Endothelial cell of umbilical vein (primary cell): ENCODE measurements at regions not wholly inside any gene's neighbourhood (a gene's known extent, or its start where the extent isn't known, plus 50 kb on each side); places are given as distances from the start of the nearest gene placed in this dataset.

Experiments used
- BruUV-seq: library from RNA; stranded (reverse); fragments of 400-500 nt; replicated peaks from 2 replicates; lab custom pipeline; 2021; lab: Mats Ljungman, UMichigan
- CTCF ChIA-PET: fragments of 300-600, 350-600 bp; sonication (Branson Sonifier 250); formaldehyde crosslinking; loops from one replicate; lab custom pipeline; 2021; ENCODE audit warnings: antibody characterized with exemption, inconsistent platforms; lab: Charles Lee
- POLR2A ChIA-PET: fragments of 300-600, 350-600 bp; sonication (Branson Sonifier 250); formaldehyde crosslinking; loops from one replicate; lab custom pipeline; 2021; ENCODE audit warnings: antibody characterized with exemption, inconsistent platforms; lab: Charles Lee
- DNase-seq: peaks from one replicate; pipeline ENCODE4 v3.0.0-alpha.2; 2011; ENCODE audit warnings: low read depth, low spot score
- FAIRE-seq: peaks from 2 replicates; lab custom pipeline; 2011; peaks lifted over from hg19 to GRCh38; lab: Jason Lieb, UNC
- H2AFZ ChIP-seq: 2 replicates; pipeline ENCODE4 v1.6.0; 2012; ENCODE audit warnings: low read depth, low read length, control low read depth, inconsistent platforms
- H3K27ac ChIP-seq: 2 replicates; pipeline ENCODE4 v1.5.1; 2011; ENCODE audit warnings: low read depth, mild to moderate bottlenecking, control low read depth, low read length, moderate library complexity; ENCODE audit not compliant: insufficient read depth
- H3K27me3 ChIP-seq, 2 experiments: 2 replicates each; pipeline versions ENCODE4 v1.6.0 to v1.6.1; 2011; ENCODE audit warnings: low read length in 2 of 2, mixed read lengths in 1 of 2; ENCODE audit not compliant: control insufficient read depth in 2 of 2, insufficient read depth in 2 of 2
- H3K36me3 ChIP-seq, 2 experiments: 2 replicates in 1 of 2; 3 replicates in 1 of 2; pipeline ENCODE4 v1.5.1; 2011; ENCODE audit warnings: low read length in 2 of 2, mild to moderate bottlenecking in 1 of 2, moderate library complexity in 1 of 2; ENCODE audit not compliant: control insufficient read depth in 2 of 2, insufficient read depth in 2 of 2; ENCODE audit errors: extremely low read depth in 1 of 2
- H3K4me1 ChIP-seq: 3 replicates; pipeline ENCODE4 v1.5.1; 2011; ENCODE audit warnings: mild to moderate bottlenecking, low read length; ENCODE audit not compliant: control insufficient read depth, insufficient read depth; ENCODE audit errors: extremely low read depth
- H3K4me2 ChIP-seq: 2 replicates; pipeline ENCODE4 v1.6.1; 2011; ENCODE audit warnings: low read length, control low read depth, mixed read lengths; ENCODE audit not compliant: insufficient read depth
- H3K4me3 ChIP-seq, 3 experiments: fragments of 200-600 bp in 1 of 3; sonication (generic), shearing (Covaris generic) in 1 of 3; replicated peaks in 1 of 3; 2 replicates each; pipeline ENCODE4 v1.5.1; 2011 to 2016; ENCODE audit warnings: control low read depth in 3 of 3, low read length in 3 of 3, mild to moderate bottlenecking in 2 of 3, inconsistent platforms in 1 of 3, low read depth in 1 of 3, moderate library complexity in 1 of 3; ENCODE audit not compliant: insufficient read depth in 1 of 3
- H3K79me2 ChIP-seq: 2 replicates; pipeline ENCODE4 v1.6.0; 2012; ENCODE audit warnings: low read length, inconsistent platforms; ENCODE audit not compliant: control insufficient read depth, insufficient read depth
- H3K9ac ChIP-seq: replicated peaks from 2 replicates; pipeline ENCODE3; 2011; ENCODE audit warnings: low read length, control low read depth; ENCODE audit not compliant: insufficient read depth; ENCODE audit errors: extremely low read depth
- H3K9me1 ChIP-seq: replicated peaks from 3 replicates; pipeline ENCODE4 v1.6.0; 2011; ENCODE audit warnings: mild to moderate bottlenecking, low read length; ENCODE audit not compliant: control insufficient read depth, insufficient read depth; ENCODE audit errors: extremely low read depth
- H3K9me3 ChIP-seq: replicated peaks from 2 replicates; pipeline ENCODE4 v1.5.1; 2012; ENCODE audit warnings: low read length, inconsistent platforms; ENCODE audit not compliant: control insufficient read depth, insufficient read depth
- H4K20me1 ChIP-seq: replicated peaks from 2 replicates; pipeline ENCODE3; 2011; ENCODE audit warnings: mild to moderate bottlenecking, low read length; ENCODE audit not compliant: control insufficient read depth, insufficient read depth; ENCODE audit errors: extremely low read depth
- EZH2 ChIP-seq: IDR thresholded peaks from 2 replicates; pipeline ENCODE4 v1.6.1; 2012; ENCODE audit warnings: borderline replicate concordance, low read depth, mild to moderate bottlenecking, moderate library complexity, low read length, inconsistent platforms; ENCODE audit not compliant: severe bottlenecking
- FOS ChIP-seq: IDR thresholded peaks from 2 replicates; pipeline ENCODE4 v1.6.1; 2011; ENCODE audit warnings: mild to moderate bottlenecking, low read length, moderate library complexity, borderline replicate concordance; ENCODE audit not compliant: insufficient read depth
- GATA2 ChIP-seq: IDR thresholded peaks from 2 replicates; pipeline ENCODE4 v1.7.0; 2011; ENCODE audit warnings: low read depth, mild to moderate bottlenecking, moderate library complexity, mixed read lengths, low read length; ENCODE audit not compliant: insufficient read length, insufficient read depth
- JUN ChIP-seq: IDR thresholded peaks from 2 replicates; pipeline ENCODE4 v1.6.1; 2011; ENCODE audit warnings: borderline replicate concordance, low read depth; ENCODE audit not compliant: insufficient read length, insufficient read depth
- MYC ChIP-seq: IDR thresholded peaks from one replicate; pipeline ENCODE4 v1.6.1; 2011; ENCODE audit warnings: mild to moderate bottlenecking, low read depth, low read length
- POLR2A ChIP-seq: IDR thresholded peaks from 2 replicates; pipeline ENCODE4 v1.6.1; 2012; ENCODE audit warnings: low read depth, mild to moderate bottlenecking, control low read depth, low read length
- POLR2AphosphoS5 ChIP-seq: IDR thresholded peaks from 2 replicates; pipeline ENCODE4 v1.6.1; 2012; ENCODE audit warnings: low read depth, mild to moderate bottlenecking, control low read depth, low read length, moderate library complexity; ENCODE audit not compliant: insufficient read depth
- dilution Hi-C: fragments of 300-500 bp; cut with MboI; formaldehyde crosslinking; loops from one replicate; pipeline ENCODE4 v1.15.0; 2019; ENCODE audit warnings: low sequenced_read_pairs; ENCODE audit not compliant: extremely low pct_ligation_motif_present
- intact Hi-C: fragments of 100-400 bp; cut with micrococcal nuclease; formaldehyde crosslinking; loops from one replicate; pipeline ENCODE4 v1.10.0; 2022
- TF ChIP-seq, protein P1 (sequence below), 2 donors: IDR thresholded peaks; 1 replicate in 1 of 2; 2 replicates in 1 of 2; pipeline ENCODE4 v1.5.1; 2011; ENCODE audit warnings: low read length in 2 of 2, mild to moderate bottlenecking in 2 of 2, moderate library complexity in 2 of 2, control low read depth in 1 of 2, inconsistent platforms in 1 of 2, low read depth in 1 of 2; ENCODE audit not compliant: insufficient read depth in 1 of 2; ENCODE audit errors: extremely low read depth in 1 of 2
- TF ChIP-seq, protein P2 (sequence below): IDR thresholded peaks from 2 replicates; pipeline ENCODE4 v1.6.1; 2011; ENCODE audit not compliant: insufficient read depth, insufficient read length

DNA sequence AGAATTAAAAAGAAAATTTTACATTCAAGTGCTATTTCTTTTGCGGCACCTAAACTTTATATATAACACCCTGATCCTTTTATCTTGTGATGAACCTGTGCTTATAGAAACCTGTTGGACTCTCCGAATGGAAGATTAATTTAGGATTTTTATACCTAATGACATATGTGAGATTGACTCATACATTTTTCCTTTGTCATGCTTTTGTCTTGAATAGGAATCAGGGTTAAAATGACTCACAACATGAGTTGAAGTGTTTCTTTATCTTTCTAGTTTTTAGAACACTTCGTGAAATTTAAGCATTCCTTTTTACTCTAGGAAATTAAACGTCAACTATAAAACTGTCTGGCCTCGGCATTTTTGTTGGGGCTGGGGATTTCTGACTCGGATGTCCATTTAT is 378.9 kb downstream of the PCDH20 start:
- Histone ChIP-seq H3K4me3 (no peak overlapping the region), H4K20me1 (no peaks in the 10 kb centered on the region), H3K4me2 (no peak overlapping the region), H3K9ac (no peak overlapping the region), H3K9me3 (no peaks in the 10 kb centered on the region), H2AFZ (no peak overlapping the region), H3K9me1 (no peaks in the 10 kb centered on the region), H3K79me2 (no peaks in the 10 kb centered on the region), H3K27ac (no peak overlapping the region), H3K36me3 (no peaks in the 10 kb centered on the region), H3K27me3 (no peaks in the 10 kb centered on the region), H3K4me1 (no peaks in the 10 kb centered on the region)
- TF ChIP-seq MYC (no peak), JUN (no peak), POLR2AphosphoS5 (no peak), FOS (no peak), POLR2A (no peak), EZH2 (no peak), GATA2 (no peak)
- TF ChIP-seq, protein P1, sequence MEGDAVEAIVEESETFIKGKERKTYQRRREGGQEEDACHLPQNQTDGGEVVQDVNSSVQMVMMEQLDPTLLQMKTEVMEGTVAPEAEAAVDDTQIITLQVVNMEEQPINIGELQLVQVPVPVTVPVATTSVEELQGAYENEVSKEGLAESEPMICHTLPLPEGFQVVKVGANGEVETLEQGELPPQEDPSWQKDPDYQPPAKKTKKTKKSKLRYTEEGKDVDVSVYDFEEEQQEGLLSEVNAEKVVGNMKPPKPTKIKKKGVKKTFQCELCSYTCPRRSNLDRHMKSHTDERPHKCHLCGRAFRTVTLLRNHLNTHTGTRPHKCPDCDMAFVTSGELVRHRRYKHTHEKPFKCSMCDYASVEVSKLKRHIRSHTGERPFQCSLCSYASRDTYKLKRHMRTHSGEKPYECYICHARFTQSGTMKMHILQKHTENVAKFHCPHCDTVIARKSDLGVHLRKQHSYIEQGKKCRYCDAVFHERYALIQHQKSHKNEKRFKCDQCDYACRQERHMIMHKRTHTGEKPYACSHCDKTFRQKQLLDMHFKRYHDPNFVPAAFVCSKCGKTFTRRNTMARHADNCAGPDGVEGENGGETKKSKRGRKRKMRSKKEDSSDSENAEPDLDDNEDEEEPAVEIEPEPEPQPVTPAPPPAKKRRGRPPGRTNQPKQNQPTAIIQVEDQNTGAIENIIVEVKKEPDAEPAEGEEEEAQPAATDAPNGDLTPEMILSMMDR (IDR thresholded peaks at IDR 0.05; ENCODE audit: extremely low read depth in 1 of 2, insufficient read depth in 1 of 2, low read depth in 1 of 2, low read length in 2 of 2), result no peak
- TF ChIP-seq, protein P2, sequence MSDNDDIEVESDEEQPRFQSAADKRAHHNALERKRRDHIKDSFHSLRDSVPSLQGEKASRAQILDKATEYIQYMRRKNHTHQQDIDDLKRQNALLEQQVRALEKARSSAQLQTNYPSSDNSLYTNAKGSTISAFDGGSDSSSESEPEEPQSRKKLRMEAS, result no peak
- FAIRE-seq (no peak), DNase-seq (no peak)
- BruUV-seq, result no TSS peak
- dilution Hi-C loops, result no loop called here
- POLR2A ChIA-PET, result no interaction called here
- intact Hi-C loops, result no loop called here
- CTCF ChIA-PET, result no interaction called here
